HepG2 (cell line): ENCODE measurements at regions not wholly inside any gene's neighbourhood (a gene's known extent, or its start where the extent isn't known, plus 50 kb on each side); places are given as distances from the start of the nearest gene placed in this dataset.

Source experiments
- AGO2 ChIP-seq: fragments of 200-400 bp; formaldehyde crosslinking; optimal IDR thresholded peaks from 2 replicates; pipeline ENCODE3; 2017; ENCODE audit warnings: mild to moderate bottlenecking, low read depth, low read length, moderate library complexity
- BCL6 ChIP-seq: IDR thresholded peaks from 2 replicates; pipeline ENCODE4 v1.6.1; 2016; ENCODE audit warnings: missing genetic modification reagents, missing compliant biosample characterization
- CCDC6 ChIP-seq: sonication (generic); formaldehyde crosslinking; IDR thresholded peaks from 2 replicates; pipeline ENCODE4 v1.8.1; 2022; ENCODE audit warnings: mild to moderate bottlenecking, missing genetic modification reagents, moderate library complexity
- CENPT ChIP-seq: sonication (generic); formaldehyde crosslinking; IDR thresholded peaks from 2 replicates; pipeline ENCODE4 v1.8.0; 2022; ENCODE audit warnings: low read depth, mild to moderate bottlenecking, moderate library complexity, missing genetic modification reagents
- GABPB1 ChIP-seq: IDR thresholded peaks from 2 replicates; pipeline ENCODE4 v1.6.1; 2016; ENCODE audit warnings: mild to moderate bottlenecking, missing genetic modification reagents, moderate library complexity, missing compliant biosample characterization
- GLI4 ChIP-seq: sonication (generic); formaldehyde crosslinking; IDR thresholded peaks from 2 replicates; pipeline ENCODE4 v1.5.1; 2020; ENCODE audit warnings: missing genetic modification reagents, mild to moderate bottlenecking, moderate library complexity, borderline replicate concordance
- HCFC1 ChIP-seq: fragments of 150-350 bp; IDR thresholded peaks from 2 replicates; pipeline ENCODE4 v1.6.1; 2014; ENCODE audit warnings: low read depth, low read length
- HNRNPUL1 ChIP-seq: fragments of 200-400 bp; formaldehyde crosslinking; IDR thresholded peaks from 2 replicates; pipeline ENCODE4 v1.6.1; 2017; ENCODE audit warnings: low read depth, mild to moderate bottlenecking, low read length, moderate library complexity
- HOXA3 ChIP-seq: sonication (generic); formaldehyde crosslinking; IDR thresholded peaks from 2 replicates; pipeline ENCODE4 v1.5.0; 2020; ENCODE audit warnings: missing genetic modification reagents
- JDP2 ChIP-seq: sonication (generic); formaldehyde crosslinking; IDR thresholded peaks from 2 replicates; pipeline ENCODE4 v1.8.1; 2022; ENCODE audit warnings: missing genetic modification reagents, borderline replicate concordance
- JUND ChIP-seq: sonication (generic); formaldehyde crosslinking; IDR thresholded peaks from 2 replicates; pipeline ENCODE4 v1.8.0; 2022; ENCODE audit warnings: mild to moderate bottlenecking, missing genetic modification reagents
- KDM2A ChIP-seq: sonication (generic); formaldehyde crosslinking; IDR thresholded peaks from 2 replicates; pipeline ENCODE4 v1.4.0; 2020; ENCODE audit warnings: low read depth, missing genetic modification reagents, borderline replicate concordance
- KLF13 ChIP-seq: sonication (generic); formaldehyde crosslinking; IDR thresholded peaks from 2 replicates; pipeline ENCODE4 v1.4.0; 2020; ENCODE audit warnings: mild to moderate bottlenecking, missing genetic modification reagents
- RFXAP ChIP-seq: sonication (generic); formaldehyde crosslinking; IDR thresholded peaks from 2 replicates; pipeline ENCODE4 v1.4.0; 2020; ENCODE audit warnings: missing genetic modification reagents, borderline replicate concordance
- SMAD3 ChIP-seq: sonication (generic); formaldehyde crosslinking; IDR thresholded peaks from 2 replicates; pipeline ENCODE4 v1.4.0; 2020; ENCODE audit warnings: missing genetic modification reagents
- TMF1 ChIP-seq: sonication (generic); formaldehyde crosslinking; IDR thresholded peaks from 2 replicates; pipeline ENCODE4 v1.8.1; 2022; ENCODE audit warnings: low read depth, missing genetic modification reagents
- ZC3H4 ChIP-seq: sonication (generic); formaldehyde crosslinking; IDR thresholded peaks from 2 replicates; pipeline ENCODE4 v1.4.0; 2020; ENCODE audit warnings: missing genetic modification reagents, borderline replicate concordance
- ZNF282 ChIP-seq: fragments of 450-650 bp; IDR thresholded peaks from 2 replicates; pipeline ENCODE4 v1.6.1; 2018; ENCODE audit not compliant: partially characterized antibody
- ZNF776 ChIP-seq: sonication (generic); formaldehyde crosslinking; IDR thresholded peaks from 2 replicates; pipeline ENCODE4 v1.4.0; 2020; ENCODE audit warnings: mild to moderate bottlenecking, missing genetic modification reagents
- ZNF780A ChIP-seq: sonication (generic); formaldehyde crosslinking; IDR thresholded peaks from 2 replicates; pipeline ENCODE4 v1.8.0; 2022; ENCODE audit warnings: mild to moderate bottlenecking, missing genetic modification reagents, moderate library complexity
- TF ChIP-seq, protein P1 (sequence below): fragments of 450-650 bp; IDR thresholded peaks from 2 replicates; pipeline ENCODE4 v1.6.1; 2017
- TF ChIP-seq, protein P2 (sequence below): sonication (generic); formaldehyde crosslinking; IDR thresholded peaks from 2 replicates; pipeline ENCODE4 v1.5.0; 2020; ENCODE audit warnings: mild to moderate bottlenecking, missing genetic modification reagents, borderline replicate concordance

DNA sequence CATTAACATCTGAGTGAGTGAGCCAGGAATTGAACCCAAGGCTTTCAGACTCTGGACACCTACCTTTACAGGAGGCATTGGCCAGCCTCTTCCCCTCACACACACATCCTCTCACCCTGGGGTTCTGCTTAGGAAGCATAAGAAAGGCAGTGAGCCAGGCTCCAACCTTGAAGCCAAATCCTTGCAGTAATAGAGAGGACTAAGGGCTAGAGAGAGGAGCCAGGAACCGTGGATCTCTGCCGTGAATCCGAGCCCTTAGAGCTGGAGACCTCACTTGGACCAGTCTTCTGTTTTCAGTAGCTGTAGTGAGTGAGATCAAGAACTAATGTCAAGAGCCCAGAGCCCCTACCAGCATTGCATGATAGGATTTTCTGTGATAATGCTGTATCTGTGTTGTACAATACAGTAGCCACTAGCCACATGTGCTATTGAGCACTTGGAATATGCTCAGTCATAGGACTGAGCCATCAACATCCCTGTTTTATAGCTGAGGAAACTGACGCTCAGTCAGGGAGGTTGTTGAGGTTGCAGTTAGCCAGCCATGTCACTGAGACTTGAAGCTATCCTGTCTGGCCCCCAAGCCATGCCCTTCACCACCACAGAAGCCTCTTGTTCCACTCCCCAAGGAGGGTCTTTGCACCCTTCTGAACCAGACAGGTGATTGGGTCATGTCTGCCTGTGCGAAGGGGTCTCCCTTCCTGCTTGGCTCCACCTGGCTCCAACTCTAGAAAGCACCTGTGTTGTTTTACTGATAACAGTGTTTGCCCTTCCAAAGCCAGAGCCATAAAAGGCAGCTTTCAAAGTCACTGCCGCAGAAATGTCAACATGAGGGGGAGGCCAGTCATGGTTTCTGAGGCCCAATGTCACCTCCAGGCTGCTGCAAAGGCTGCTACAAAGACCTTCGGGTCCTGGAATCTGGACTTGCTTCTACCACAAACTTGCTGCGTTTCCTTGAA, 101.1 kb upstream of the JUN start (continued):
- TF ChIP-seq GLI4 (CRISPR knock-in tag) (no peak), HCFC1 (no peak), JUND (peak; percentile 84), RFXAP (CRISPR knock-in tag) (peak; percentile 63; the same call in 1 of the 2 replicates), SMAD3 (CRISPR knock-in tag) (peak; percentile 99), CCDC6 (peak; percentile 83; the same call in 1 of the 2 replicates), AGO2 (no peak), TMF1 (CRISPR knock-in tag) (no peak), JDP2 (CRISPR knock-in tag) (no peak; the same call in 1 of the 2 replicates), BCL6 (CRISPR knock-in tag) (peak; percentile 100), ZC3H4 (no peak), ZNF282 (no peak), HNRNPUL1 (no peak), KLF13 (no peak), ZNF776 (CRISPR knock-in tag) (no peak), HOXA3 (CRISPR knock-in tag) (peak; percentile 94), ZNF780A (CRISPR knock-in tag) (no peak), GABPB1 (peak; percentile 64), KDM2A (CRISPR knock-in tag) (peak; percentile 69), CENPT (CRISPR knock-in tag) (no peak)
- TF ChIP-seq, protein P1, sequence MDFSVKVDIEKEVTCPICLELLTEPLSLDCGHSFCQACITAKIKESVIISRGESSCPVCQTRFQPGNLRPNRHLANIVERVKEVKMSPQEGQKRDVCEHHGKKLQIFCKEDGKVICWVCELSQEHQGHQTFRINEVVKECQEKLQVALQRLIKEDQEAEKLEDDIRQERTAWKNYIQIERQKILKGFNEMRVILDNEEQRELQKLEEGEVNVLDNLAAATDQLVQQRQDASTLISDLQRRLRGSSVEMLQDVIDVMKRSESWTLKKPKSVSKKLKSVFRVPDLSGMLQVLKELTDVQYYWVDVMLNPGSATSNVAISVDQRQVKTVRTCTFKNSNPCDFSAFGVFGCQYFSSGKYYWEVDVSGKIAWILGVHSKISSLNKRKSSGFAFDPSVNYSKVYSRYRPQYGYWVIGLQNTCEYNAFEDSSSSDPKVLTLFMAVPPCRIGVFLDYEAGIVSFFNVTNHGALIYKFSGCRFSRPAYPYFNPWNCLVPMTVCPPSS = no peak
- TF ChIP-seq, protein P2, sequence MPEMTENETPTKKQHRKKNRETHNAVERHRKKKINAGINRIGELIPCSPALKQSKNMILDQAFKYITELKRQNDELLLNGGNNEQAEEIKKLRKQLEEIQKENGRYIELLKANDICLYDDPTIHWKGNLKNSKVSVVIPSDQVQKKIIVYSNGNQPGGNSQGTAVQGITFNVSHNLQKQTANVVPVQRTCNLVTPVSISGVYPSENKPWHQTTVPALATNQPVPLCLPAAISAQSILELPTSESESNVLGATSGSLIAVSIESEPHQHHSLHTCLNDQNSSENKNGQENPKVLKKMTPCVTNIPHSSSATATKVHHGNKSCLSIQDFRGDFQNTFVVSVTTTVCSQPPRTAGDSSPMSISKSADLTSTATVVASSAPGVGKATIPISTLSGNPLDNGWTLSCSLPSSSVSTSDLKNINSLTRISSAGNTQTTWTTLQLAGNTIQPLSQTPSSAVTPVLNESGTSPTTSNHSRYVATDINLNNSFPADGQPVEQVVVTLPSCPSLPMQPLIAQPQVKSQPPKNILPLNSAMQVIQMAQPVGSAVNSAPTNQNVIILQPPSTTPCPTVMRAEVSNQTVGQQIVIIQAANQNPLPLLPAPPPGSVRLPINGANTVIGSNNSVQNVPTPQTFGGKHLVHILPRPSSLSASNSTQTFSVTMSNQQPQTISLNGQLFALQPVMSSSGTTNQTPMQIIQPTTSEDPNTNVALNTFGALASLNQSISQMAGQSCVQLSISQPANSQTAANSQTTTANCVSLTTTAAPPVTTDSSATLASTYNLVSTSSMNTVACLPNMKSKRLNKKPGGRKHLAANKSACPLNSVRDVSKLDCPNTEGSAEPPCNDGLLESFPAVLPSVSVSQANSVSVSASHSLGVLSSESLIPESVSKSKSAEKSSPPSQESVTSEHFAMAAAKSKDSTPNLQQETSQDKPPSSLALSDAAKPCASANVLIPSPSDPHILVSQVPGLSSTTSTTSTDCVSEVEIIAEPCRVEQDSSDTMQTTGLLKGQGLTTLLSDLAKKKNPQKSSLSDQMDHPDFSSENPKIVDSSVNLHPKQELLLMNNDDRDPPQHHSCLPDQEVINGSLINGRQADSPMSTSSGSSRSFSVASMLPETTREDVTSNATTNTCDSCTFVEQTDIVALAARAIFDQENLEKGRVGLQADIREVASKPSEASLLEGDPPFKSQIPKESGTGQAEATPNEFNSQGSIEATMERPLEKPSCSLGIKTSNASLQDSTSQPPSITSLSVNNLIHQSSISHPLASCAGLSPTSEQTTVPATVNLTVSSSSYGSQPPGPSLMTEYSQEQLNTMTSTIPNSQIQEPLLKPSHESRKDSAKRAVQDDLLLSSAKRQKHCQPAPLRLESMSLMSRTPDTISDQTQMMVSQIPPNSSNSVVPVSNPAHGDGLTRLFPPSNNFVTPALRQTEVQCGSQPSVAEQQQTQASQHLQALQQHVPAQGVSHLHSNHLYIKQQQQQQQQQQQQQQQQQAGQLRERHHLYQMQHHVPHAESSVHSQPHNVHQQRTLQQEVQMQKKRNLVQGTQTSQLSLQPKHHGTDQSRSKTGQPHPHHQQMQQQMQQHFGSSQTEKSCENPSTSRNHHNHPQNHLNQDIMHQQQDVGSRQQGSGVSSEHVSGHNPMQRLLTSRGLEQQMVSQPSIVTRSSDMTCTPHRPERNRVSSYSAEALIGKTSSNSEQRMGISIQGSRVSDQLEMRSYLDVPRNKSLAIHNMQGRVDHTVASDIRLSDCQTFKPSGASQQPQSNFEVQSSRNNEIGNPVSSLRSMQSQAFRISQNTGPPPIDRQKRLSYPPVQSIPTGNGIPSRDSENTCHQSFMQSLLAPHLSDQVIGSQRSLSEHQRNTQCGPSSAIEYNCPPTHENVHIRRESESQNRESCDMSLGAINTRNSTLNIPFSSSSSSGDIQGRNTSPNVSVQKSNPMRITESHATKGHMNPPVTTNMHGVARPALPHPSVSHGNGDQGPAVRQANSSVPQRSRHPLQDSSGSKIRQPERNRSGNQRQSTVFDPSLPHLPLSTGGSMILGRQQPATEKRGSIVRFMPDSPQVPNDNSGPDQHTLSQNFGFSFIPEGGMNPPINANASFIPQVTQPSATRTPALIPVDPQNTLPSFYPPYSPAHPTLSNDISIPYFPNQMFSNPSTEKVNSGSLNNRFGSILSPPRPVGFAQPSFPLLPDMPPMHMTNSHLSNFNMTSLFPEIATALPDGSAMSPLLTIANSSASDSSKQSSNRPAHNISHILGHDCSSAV = no peak
